Body of pancreas (tissue), 4 donors: ENCODE measurements at regions not wholly inside any gene's neighbourhood (a gene's known extent, or its start where the extent isn't known, plus 50 kb on each side); places are given as distances from the start of the nearest gene placed in this dataset.

Experiments
- CTCF ChIP-seq, 7 experiments: fragments of 450-650 bp in 4 of 7; fragments of 200-600 bp in 3 of 7; sonication (generic) in 3 of 7; IDR thresholded peaks; one replicate each; pipeline ENCODE4 v1.5.1; 2016 to 2019; ENCODE audit warnings: antibody characterized with exemption in 7 of 7
- POLR2A ChIP-seq, 3 donors: fragments of 450-650 bp; IDR thresholded peaks; one replicate each; pipeline ENCODE4 v1.6.1; 2016; ENCODE audit warnings: antibody characterized with exemption in 3 of 3, mild to moderate bottlenecking in 2 of 3

- TF ChIP-seq POLR2A (IDR thresholded peaks at IDR 0.05) = no peak
- TF ChIP-seq CTCF (IDR thresholded peaks at IDR 0.05) = no peak
Observed at GRCh38 chr3:1609416-1609815, 489.2 kb upstream of the CNTN4 start.
